Smooth muscle cell (in vitro differentiated cells): ENCODE measurements at regions not wholly inside any gene's neighbourhood (a gene's known extent, or its start where the extent isn't known, plus 50 kb on each side); places are given as distances from the start of the nearest gene placed in this dataset.

Experiments used
- DNase-seq: peaks from one replicate; lab custom pipeline; 2025; ENCODE audit not compliant: unreplicated experiment; lab: John Stamatoyannopoulos, UW
- H2AFZ ChIP-seq: fragments of 200-600 bp; sonication (generic); 2 replicates; pipeline ENCODE4 v1.6.0; 2016; ENCODE audit warnings: antibody characterized with exemption, low read depth, mild to moderate bottlenecking
- H3F3A ChIP-seq: fragments of 200-600 bp; sonication (generic); 2 replicates; pipeline ENCODE4 v1.6.0; 2017; ENCODE audit warnings: antibody characterized with exemption, low read depth
- H3K27ac ChIP-seq: fragments of 200-600 bp; sonication (generic); 2 replicates; pipeline ENCODE4 v1.5.1; 2016; ENCODE audit warnings: low read depth, mild to moderate bottlenecking
- H3K27me3 ChIP-seq: fragments of 200-600 bp; sonication (generic); 2 replicates; pipeline ENCODE4 v1.6.1; 2016; ENCODE audit warnings: low read depth, mild to moderate bottlenecking
- H3K36me3 ChIP-seq: fragments of 200-600 bp; sonication (generic); 2 replicates; pipeline ENCODE4 v1.5.1; 2016; ENCODE audit warnings: low read depth
- H3K4me1 ChIP-seq: fragments of 200-600 bp; sonication (generic); 2 replicates; pipeline ENCODE4 v1.5.1; 2016; ENCODE audit warnings: low read depth
- H3K4me2 ChIP-seq: fragments of 200-600 bp; sonication (generic); 2 replicates; pipeline ENCODE4 v1.6.0; 2016; ENCODE audit warnings: mild to moderate bottlenecking
- H3K4me3 ChIP-seq: fragments of 200-600 bp; sonication (generic); 2 replicates; pipeline ENCODE4 v1.5.1; 2016; ENCODE audit warnings: mild to moderate bottlenecking
- H3K79me2 ChIP-seq: fragments of 200-600 bp; sonication (generic); 2 replicates; pipeline ENCODE4 v1.6.0; 2016; ENCODE audit warnings: low read depth, mild to moderate bottlenecking
- H3K9ac ChIP-seq: fragments of 200-600 bp; sonication (generic); 2 replicates; pipeline ENCODE4 v1.6.0; 2016; ENCODE audit warnings: low read depth
- H3K9me3 ChIP-seq: fragments of 200-600 bp; sonication (generic); replicated peaks from 2 replicates; pipeline ENCODE4 v1.5.1; 2016; ENCODE audit warnings: low read depth
- H4K20me1 ChIP-seq: fragments of 200-600 bp; sonication (generic); 2 replicates; pipeline ENCODE4 v1.6.0; 2016; ENCODE audit warnings: low read depth
- CTCF ChIP-seq: fragments of 200-600 bp; sonication (generic); IDR thresholded peaks from 2 replicates; pipeline ENCODE4 v1.5.1; 2017; ENCODE audit warnings: borderline replicate concordance, mild to moderate bottlenecking, antibody characterized with exemption; ENCODE audit not compliant: insufficient read depth, poor library complexity, severe bottlenecking
- WGBS: methylation state at CpG from one replicate; pipeline ENCODE4 v1.1.7; 2016; ENCODE audit warnings: low lambda C conversion rate; 5-methylcytosine and 5-hydroxymethylcytosine counted together

GRCh38 chr2:22894761-22895160 lies 490.2 kb upstream of the KLHL29 start:
- Histone ChIP-seq H3K4me1 (no peaks in the 10 kb centered on the region), H3K79me2 (no peaks in the 10 kb centered on the region), H3F3A (no peaks in the 10 kb centered on the region), H3K9me3 (no peaks in the 10 kb centered on the region), H3K27me3 (no peaks in the 10 kb centered on the region), H4K20me1 (no peaks in the 10 kb centered on the region), H3K36me3 (no peaks in the 10 kb centered on the region), H3K9ac (no peak overlapping the region), H3K4me3 (no peak overlapping the region), H3K4me2 (no peak overlapping the region), H2AFZ (no peak overlapping the region), H3K27ac (no peak overlapping the region)
- no peak for TF ChIP-seq CTCF
- WGBS, result 73% methylated on average over 2 of the region's 2 CpGs
- no peak for DNase-seq

GRCh38 chr2:22897428-22897827 lies 487.6 kb upstream of the KLHL29 start:
- Histone ChIP-seq H2AFZ (no peak overlapping the region), H3K27me3 (no peaks in the 10 kb centered on the region), H3K36me3 (no peaks in the 10 kb centered on the region), H3K9ac (no peak overlapping the region), H3F3A (no peaks in the 10 kb centered on the region), H3K79me2 (no peaks in the 10 kb centered on the region), H3K27ac (no peak overlapping the region), H3K9me3 (no peaks in the 10 kb centered on the region), H3K4me3 (no peak overlapping the region), H3K4me2 (no peak overlapping the region), H4K20me1 (no peaks in the 10 kb centered on the region), H3K4me1 (no peaks in the 10 kb centered on the region)
- no peak for TF ChIP-seq CTCF
- no peak for DNase-seq
- 96% methylated on average over 2 of the region's 2 CpGs for WGBS

- no peak overlapping the region for H3K4me2 ChIP-seq
- H3K27me3 ChIP-seq, result no peaks in the 10 kb centered on the region
- TF ChIP-seq CTCF, result no peak
- H3K4me1 ChIP-seq, result no peaks in the 10 kb centered on the region
- no peaks in the 10 kb centered on the region for H3K9me3 ChIP-seq
- H4K20me1 ChIP-seq, result no peaks in the 10 kb centered on the region
- H3K27ac ChIP-seq, result no peak overlapping the region
- no peaks in the 10 kb centered on the region for H3K36me3 ChIP-seq
- H3K9ac ChIP-seq, result no peak overlapping the region
- H2AFZ ChIP-seq, result no peak overlapping the region
- 93% methylated on average over 2 of the region's 2 CpGs for WGBS
- no peak for DNase-seq
- H3K79me2 ChIP-seq, result no peaks in the 10 kb centered on the region
- no peaks in the 10 kb centered on the region for H3F3A ChIP-seq
- no peak overlapping the region for H3K4me3 ChIP-seq
Measured at GRCh38 chr2:22900674-22901073, 484.3 kb upstream of the KLHL29 start.

GRCh38 chr2:22901471-22902179 lies 483.4 kb upstream of the KLHL29 start:
- WGBS, result 76% methylated on average over 9 of the region's 9 CpGs
- Histone ChIP-seq H3K27ac (no peak overlapping the region), H3K4me3 (no peak overlapping the region), H3K9me3 (no peaks in the 10 kb centered on the region), H3K27me3 (no peaks in the 10 kb centered on the region), H4K20me1 (no peaks in the 10 kb centered on the region), H3K4me2 (no peak overlapping the region), H3K79me2 (no peaks in the 10 kb centered on the region), H2AFZ (no peak overlapping the region), H3K4me1 (no peaks in the 10 kb centered on the region), H3K36me3 (no peaks in the 10 kb centered on the region), H3K9ac (no peak overlapping the region), H3F3A (no peaks in the 10 kb centered on the region)
- no peak for TF ChIP-seq CTCF
- no peak for DNase-seq
